ENCODE measurements at regions not wholly inside any gene's neighbourhood (a gene's known extent, or its start where the extent isn't known, plus 50 kb on each side); places are given as distances from the start of the nearest gene placed in this dataset.

DNA sequence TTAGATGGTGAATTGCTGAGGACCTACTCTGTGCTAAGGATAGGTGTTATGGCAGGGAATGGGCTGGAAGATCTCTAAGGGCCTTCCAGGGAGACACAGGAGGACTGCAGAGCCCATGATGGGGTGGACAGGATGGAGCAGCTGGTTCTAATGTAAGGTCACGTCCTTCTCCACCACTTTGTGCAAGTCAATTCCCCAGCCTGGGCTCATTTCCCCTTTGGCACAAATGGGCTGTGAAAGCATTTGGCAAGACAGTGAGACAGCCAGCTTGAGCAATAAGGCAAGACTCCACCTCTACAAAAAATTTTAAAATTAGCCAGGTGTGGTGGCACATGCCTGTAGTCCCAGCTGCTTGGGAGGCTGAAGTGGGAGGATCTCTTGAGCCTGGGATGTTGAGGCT is 81.4 kb upstream of the THY1 start:
- TF ChIP-seq CEBPB (IDR thresholded peaks at IDR 0.05) (no peak), YY1 (IDR thresholded peaks at IDR 0.05; ENCODE audit: low read depth) (no peak), RAD21 (IDR thresholded peaks at IDR 0.05; ENCODE audit: low read depth) (no peak), EGR1 (IDR thresholded peaks at IDR 0.05) (no peak), TCF12 (IDR thresholded peaks at IDR 0.05; ENCODE audit: low read depth) (no peak), ZBTB7A (IDR thresholded peaks at IDR 0.05; ENCODE audit: low read depth) (no peak), EP300 (IDR thresholded peaks at IDR 0.05; ENCODE audit: borderline replicate concordance) (no peak), CREB1 (IDR thresholded peaks at IDR 0.05; ENCODE audit: low read depth) (no peak), TAF1 (IDR thresholded peaks at IDR 0.05; ENCODE audit: low read depth) (no peak), FOXM1 (IDR thresholded peaks at IDR 0.05; ENCODE audit: borderline replicate concordance, low read depth) (no peak), TEAD4 (IDR thresholded peaks at IDR 0.05) (no peak), NFIC (IDR thresholded peaks at IDR 0.05) (no peak)
- TF ChIP-seq, protein P1, sequence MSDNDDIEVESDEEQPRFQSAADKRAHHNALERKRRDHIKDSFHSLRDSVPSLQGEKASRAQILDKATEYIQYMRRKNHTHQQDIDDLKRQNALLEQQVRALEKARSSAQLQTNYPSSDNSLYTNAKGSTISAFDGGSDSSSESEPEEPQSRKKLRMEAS (IDR thresholded peaks at IDR 0.05) = no peak
- TF ChIP-seq, protein P2, sequence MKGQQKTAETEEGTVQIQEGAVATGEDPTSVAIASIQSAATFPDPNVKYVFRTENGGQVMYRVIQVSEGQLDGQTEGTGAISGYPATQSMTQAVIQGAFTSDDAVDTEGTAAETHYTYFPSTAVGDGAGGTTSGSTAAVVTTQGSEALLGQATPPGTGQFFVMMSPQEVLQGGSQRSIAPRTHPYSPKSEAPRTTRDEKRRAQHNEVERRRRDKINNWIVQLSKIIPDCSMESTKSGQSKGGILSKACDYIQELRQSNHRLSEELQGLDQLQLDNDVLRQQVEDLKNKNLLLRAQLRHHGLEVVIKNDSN (IDR thresholded peaks at IDR 0.05) = no peak
- TF ChIP-seq, protein P3, sequence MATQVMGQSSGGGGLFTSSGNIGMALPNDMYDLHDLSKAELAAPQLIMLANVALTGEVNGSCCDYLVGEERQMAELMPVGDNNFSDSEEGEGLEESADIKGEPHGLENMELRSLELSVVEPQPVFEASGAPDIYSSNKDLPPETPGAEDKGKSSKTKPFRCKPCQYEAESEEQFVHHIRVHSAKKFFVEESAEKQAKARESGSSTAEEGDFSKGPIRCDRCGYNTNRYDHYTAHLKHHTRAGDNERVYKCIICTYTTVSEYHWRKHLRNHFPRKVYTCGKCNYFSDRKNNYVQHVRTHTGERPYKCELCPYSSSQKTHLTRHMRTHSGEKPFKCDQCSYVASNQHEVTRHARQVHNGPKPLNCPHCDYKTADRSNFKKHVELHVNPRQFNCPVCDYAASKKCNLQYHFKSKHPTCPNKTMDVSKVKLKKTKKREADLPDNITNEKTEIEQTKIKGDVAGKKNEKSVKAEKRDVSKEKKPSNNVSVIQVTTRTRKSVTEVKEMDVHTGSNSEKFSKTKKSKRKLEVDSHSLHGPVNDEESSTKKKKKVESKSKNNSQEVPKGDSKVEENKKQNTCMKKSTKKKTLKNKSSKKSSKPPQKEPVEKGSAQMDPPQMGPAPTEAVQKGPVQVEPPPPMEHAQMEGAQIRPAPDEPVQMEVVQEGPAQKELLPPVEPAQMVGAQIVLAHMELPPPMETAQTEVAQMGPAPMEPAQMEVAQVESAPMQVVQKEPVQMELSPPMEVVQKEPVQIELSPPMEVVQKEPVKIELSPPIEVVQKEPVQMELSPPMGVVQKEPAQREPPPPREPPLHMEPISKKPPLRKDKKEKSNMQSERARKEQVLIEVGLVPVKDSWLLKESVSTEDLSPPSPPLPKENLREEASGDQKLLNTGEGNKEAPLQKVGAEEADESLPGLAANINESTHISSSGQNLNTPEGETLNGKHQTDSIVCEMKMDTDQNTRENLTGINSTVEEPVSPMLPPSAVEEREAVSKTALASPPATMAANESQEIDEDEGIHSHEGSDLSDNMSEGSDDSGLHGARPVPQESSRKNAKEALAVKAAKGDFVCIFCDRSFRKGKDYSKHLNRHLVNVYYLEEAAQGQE (IDR thresholded peaks at IDR 0.05; ENCODE audit: low read depth) = no peak

DNA sequence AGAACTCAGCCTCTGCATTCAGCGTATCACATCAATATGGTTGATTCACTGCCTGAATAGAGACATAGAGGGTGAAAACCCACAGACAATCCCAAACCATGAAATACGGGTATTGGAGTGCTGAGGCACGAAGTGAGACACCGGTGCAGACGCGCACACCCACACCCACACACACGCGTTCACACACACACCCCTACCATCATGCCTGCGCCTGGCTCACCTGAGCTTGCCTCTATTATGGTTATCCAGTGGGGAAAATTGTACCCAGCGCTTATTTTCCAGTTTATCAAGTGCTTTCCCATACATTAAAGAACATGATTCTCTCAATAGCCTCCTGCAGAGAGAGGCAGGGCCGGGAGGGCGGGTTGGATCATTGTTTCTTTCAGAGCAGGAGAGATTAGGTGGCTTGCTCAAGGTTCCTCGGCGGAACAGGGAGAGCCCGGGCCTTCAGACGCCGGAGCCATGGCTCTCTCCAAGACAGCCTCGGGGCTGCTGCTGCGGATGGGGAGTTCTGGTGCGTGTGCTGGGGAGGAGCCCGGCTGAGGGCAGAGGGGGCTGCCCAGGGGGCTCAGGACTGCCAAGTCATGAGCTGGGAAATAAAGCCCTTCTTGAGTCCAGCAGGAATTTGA is 78.9 kb upstream of the THY1 start:
- no peak for TF ChIP-seq TCF12 (IDR thresholded peaks at IDR 0.05; ENCODE audit: low read depth)
- TF ChIP-seq CREB1 (IDR thresholded peaks at IDR 0.05; ENCODE audit: low read depth) = no peak
- TF ChIP-seq CEBPB (IDR thresholded peaks at IDR 0.05) = no peak
- TF ChIP-seq, protein P2 (IDR thresholded peaks at IDR 0.05) = no peak
- TF ChIP-seq TEAD4 (IDR thresholded peaks at IDR 0.05) = no peak
- TF ChIP-seq ZBTB7A (IDR thresholded peaks at IDR 0.05; ENCODE audit: low read depth) = no peak
- no peak for TF ChIP-seq EGR1 (IDR thresholded peaks at IDR 0.05)
- TF ChIP-seq EP300 (IDR thresholded peaks at IDR 0.05; ENCODE audit: borderline replicate concordance) = no peak
- TF ChIP-seq, protein P3 (IDR thresholded peaks at IDR 0.05; ENCODE audit: low read depth) = no peak
- TF ChIP-seq FOXM1 (IDR thresholded peaks at IDR 0.05; ENCODE audit: borderline replicate concordance, low read depth) = no peak
- no peak for TF ChIP-seq TAF1 (IDR thresholded peaks at IDR 0.05; ENCODE audit: low read depth)
- no peak for TF ChIP-seq RAD21 (IDR thresholded peaks at IDR 0.05; ENCODE audit: low read depth)

DNA sequence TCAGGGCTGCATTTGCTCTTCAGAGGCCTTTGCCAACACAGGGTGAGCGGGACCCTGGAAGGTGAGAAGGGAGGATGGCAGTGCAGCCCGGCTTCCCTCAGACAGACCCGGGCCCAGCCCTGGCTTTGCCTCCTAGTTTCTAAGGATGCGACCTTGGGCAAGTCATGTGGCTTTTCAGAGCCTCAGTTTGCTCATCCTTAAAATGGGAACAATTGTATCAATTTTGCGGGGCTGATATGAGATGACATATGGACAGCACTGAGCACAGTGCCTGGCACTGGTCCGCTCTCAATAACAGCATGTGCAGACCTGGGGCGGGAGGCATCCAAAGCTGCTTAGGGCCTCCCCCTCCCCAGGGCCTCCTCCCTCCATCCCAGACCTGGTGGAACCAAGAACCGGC is 74.7 kb upstream of the THY1 start:
- no peak for TF ChIP-seq TCF12 (IDR thresholded peaks at IDR 0.05; ENCODE audit: low read depth)
- TF ChIP-seq RAD21 (IDR thresholded peaks at IDR 0.05; ENCODE audit: low read depth) = no peak
- TF ChIP-seq, protein P3 (IDR thresholded peaks at IDR 0.05; ENCODE audit: low read depth) = no peak
- TF ChIP-seq ZBTB7A (IDR thresholded peaks at IDR 0.05; ENCODE audit: low read depth) = no peak
- TF ChIP-seq NFIC (IDR thresholded peaks at IDR 0.05) = no peak
- no peak for TF ChIP-seq EGR1 (IDR thresholded peaks at IDR 0.05)
- TF ChIP-seq TEAD4 (IDR thresholded peaks at IDR 0.05) = no peak
- TF ChIP-seq, protein P1 (IDR thresholded peaks at IDR 0.05) = no peak
- TF ChIP-seq FOXM1 (IDR thresholded peaks at IDR 0.05; ENCODE audit: borderline replicate concordance, low read depth) = no peak

DNA sequence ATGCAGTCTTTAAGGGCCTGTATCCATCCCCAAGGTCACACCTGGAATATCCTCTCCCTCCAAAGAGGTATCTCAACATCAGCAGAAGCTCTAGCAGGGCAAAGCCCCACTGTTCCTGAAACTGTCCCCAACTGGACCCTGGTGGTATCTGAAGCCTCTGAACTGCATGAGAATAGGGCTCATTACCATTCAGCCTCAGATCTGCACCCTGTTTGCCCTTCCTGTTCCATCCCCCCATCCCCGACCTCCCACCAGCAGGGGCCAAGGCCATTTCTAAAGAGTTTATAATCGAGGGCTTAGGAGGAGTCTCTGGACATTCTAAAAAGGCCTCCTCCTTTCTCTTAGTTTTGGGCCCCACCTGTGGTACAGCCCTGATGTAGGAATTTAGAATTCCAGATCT is 74.0 kb upstream of the THY1 start:
- no peak for TF ChIP-seq EP300 (IDR thresholded peaks at IDR 0.05; ENCODE audit: borderline replicate concordance)
- no peak for TF ChIP-seq NFIC (IDR thresholded peaks at IDR 0.05)
- no peak for TF ChIP-seq TCF12 (IDR thresholded peaks at IDR 0.05; ENCODE audit: low read depth)
- no peak for TF ChIP-seq FOXM1 (IDR thresholded peaks at IDR 0.05; ENCODE audit: borderline replicate concordance, low read depth)
- no peak for TF ChIP-seq ZBTB7A (IDR thresholded peaks at IDR 0.05; ENCODE audit: low read depth)
- TF ChIP-seq, protein P1 (IDR thresholded peaks at IDR 0.05) = no peak
- no peak for TF ChIP-seq CEBPB (IDR thresholded peaks at IDR 0.05)
- TF ChIP-seq CREB1 (IDR thresholded peaks at IDR 0.05; ENCODE audit: low read depth) = no peak
- no peak for TF ChIP-seq EGR1 (IDR thresholded peaks at IDR 0.05)
- TF ChIP-seq, protein P2 (IDR thresholded peaks at IDR 0.05) = no peak
- TF ChIP-seq, protein P3 (IDR thresholded peaks at IDR 0.05; ENCODE audit: low read depth) = no peak
- TF ChIP-seq TEAD4 (IDR thresholded peaks at IDR 0.05) = no peak

Measured in Ishikawa (cell line).